MM.1S (cell line): ENCODE measurements at regions not wholly inside any gene's neighbourhood (a gene's known extent, or its start where the extent isn't known, plus 50 kb on each side); places are given as distances from the start of the nearest gene placed in this dataset.

Source experiments
- DNase-seq: peaks from one replicate; pipeline ENCODE4 v3.0.0-alpha.2; 2015
- H2AFZ ChIP-seq: fragments of 300-600 bp; sonication (generic); 2 replicates; pipeline ENCODE4 v1.6.0; 2016; ENCODE audit warnings: antibody characterized with exemption, low read length
- H3F3A ChIP-seq: fragments of 300-600 bp; sonication (generic); 2 replicates; pipeline ENCODE4 v1.6.1; 2016; ENCODE audit warnings: mild to moderate bottlenecking, antibody characterized with exemption, low read length, moderate library complexity, mixed read lengths; ENCODE audit not compliant: insufficient read depth
- H3K27ac ChIP-seq: fragments of 300-600 bp; sonication (generic); 2 replicates; pipeline ENCODE4 v1.5.1; 2016; ENCODE audit warnings: mild to moderate bottlenecking, low read length
- H3K27me3 ChIP-seq: fragments of 300-600 bp; sonication (generic); replicated peaks from 2 replicates; pipeline ENCODE4 v1.6.0; 2016; ENCODE audit warnings: low read length; ENCODE audit not compliant: insufficient read depth
- H3K36me3 ChIP-seq: fragments of 300-600 bp; sonication (generic); replicated peaks from 2 replicates; pipeline ENCODE4 v1.6.1; 2016; ENCODE audit warnings: mild to moderate bottlenecking, low read length, mixed read lengths; ENCODE audit not compliant: insufficient read depth
- H3K4me1 ChIP-seq: fragments of 300-600 bp; sonication (generic); 2 replicates; pipeline ENCODE4 v1.6.1; 2016; ENCODE audit warnings: low read length, mixed read lengths
- H3K4me2 ChIP-seq: fragments of 300-600 bp; sonication (generic); 2 replicates; pipeline ENCODE4 v1.6.0; 2016; ENCODE audit warnings: low read depth, low read length
- H3K4me3 ChIP-seq: fragments of 300-600 bp; sonication (generic); 2 replicates; pipeline ENCODE4 v1.5.1; 2016; ENCODE audit warnings: low read length, mixed read lengths
- H3K79me2 ChIP-seq: fragments of 300-600 bp; sonication (generic); 2 replicates; pipeline ENCODE4 v1.6.1; 2016; ENCODE audit warnings: mixed run types, low read length, mixed read lengths
- H3K9ac ChIP-seq: fragments of 300-600 bp; sonication (generic); 2 replicates; pipeline ENCODE4 v1.6.1; 2016; ENCODE audit warnings: low read length, mixed read lengths
- H3K9me2 ChIP-seq: fragments of 300-600 bp; sonication (generic); replicated peaks from 2 replicates; pipeline ENCODE4 v1.6.1; 2016; ENCODE audit warnings: mild to moderate bottlenecking, low read length, mixed read lengths; ENCODE audit not compliant: insufficient read depth
- H3K9me3 ChIP-seq: fragments of 300-600 bp; sonication (generic); replicated peaks from 2 replicates; pipeline ENCODE4 v1.6.1; 2016; ENCODE audit warnings: mild to moderate bottlenecking, low read length, mixed read lengths; ENCODE audit not compliant: insufficient read depth
- H4K20me1 ChIP-seq: fragments of 300-600 bp; sonication (generic); 2 replicates; pipeline ENCODE4 v1.6.1; 2016; ENCODE audit warnings: mild to moderate bottlenecking, low read length, moderate library complexity, mixed read lengths; ENCODE audit not compliant: insufficient read depth
- CTCF ChIP-seq: fragments of 300-600 bp; sonication (generic); IDR thresholded peaks from 2 replicates; pipeline ENCODE4 v1.5.1; 2016; ENCODE audit warnings: antibody characterized with exemption, low read length, mixed read lengths
- EZH2 ChIP-seq: fragments of 300-600 bp; sonication (generic); optimal IDR thresholded peaks from 2 replicates; pipeline ENCODE3; 2017; ENCODE audit warnings: low read depth, mild to moderate bottlenecking, antibody characterized with exemption, low read length, mixed read lengths
- EZH2phosphoT487 ChIP-seq: fragments of 300-600 bp; sonication (generic); IDR thresholded peaks from 2 replicates; pipeline ENCODE4 v1.6.1; 2018; ENCODE audit warnings: antibody characterized with exemption, low read length

DNA sequence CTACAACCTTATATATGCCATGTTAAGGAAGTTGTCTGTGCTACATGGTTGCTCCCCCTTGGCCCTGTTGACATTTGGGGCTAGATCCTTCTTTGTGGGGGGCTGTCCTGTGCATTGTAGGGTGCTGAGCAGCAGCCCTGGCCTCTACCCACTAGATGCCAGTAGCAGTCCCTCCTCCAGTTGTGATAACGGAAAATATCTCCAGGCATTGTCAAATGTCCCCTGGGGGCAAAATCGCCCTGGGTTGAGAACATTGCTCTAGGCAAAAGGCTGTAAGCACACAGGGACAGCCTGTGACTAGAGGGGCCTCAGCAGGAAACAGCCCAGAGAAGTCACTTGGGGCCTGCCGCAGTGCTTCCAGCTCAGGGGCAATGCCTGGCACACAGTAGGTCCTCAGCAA, 1100.3 kb downstream of the BCL11B start:
- DNase-seq, result no peak
- Histone ChIP-seq H3K4me2 (peak overlapping the region; percentile 50; the same call in 1 of the 2 replicates), H3K36me3 (no peaks in the 10 kb centered on the region), H3K4me3 (no peak overlapping the region), H3F3A (peaks cover 37% of the 10 kb centered on the region), H2AFZ (no peak overlapping the region), H3K4me1 (peaks cover 87% of the 10 kb centered on the region), H3K27ac (peak overlapping the region; percentile 99), H3K9ac (peak overlapping the region; percentile 61; the same call in 1 of the 2 replicates), H3K9me2 (no peaks in the 10 kb centered on the region), H4K20me1 (no peaks in the 10 kb centered on the region), H3K27me3 (no peaks in the 10 kb centered on the region), H3K79me2 (no peaks in the 10 kb centered on the region), H3K9me3 (no peaks in the 10 kb centered on the region)
- TF ChIP-seq EZH2phosphoT487 (no peak), EZH2 (no peak), CTCF (no peak)

DNA sequence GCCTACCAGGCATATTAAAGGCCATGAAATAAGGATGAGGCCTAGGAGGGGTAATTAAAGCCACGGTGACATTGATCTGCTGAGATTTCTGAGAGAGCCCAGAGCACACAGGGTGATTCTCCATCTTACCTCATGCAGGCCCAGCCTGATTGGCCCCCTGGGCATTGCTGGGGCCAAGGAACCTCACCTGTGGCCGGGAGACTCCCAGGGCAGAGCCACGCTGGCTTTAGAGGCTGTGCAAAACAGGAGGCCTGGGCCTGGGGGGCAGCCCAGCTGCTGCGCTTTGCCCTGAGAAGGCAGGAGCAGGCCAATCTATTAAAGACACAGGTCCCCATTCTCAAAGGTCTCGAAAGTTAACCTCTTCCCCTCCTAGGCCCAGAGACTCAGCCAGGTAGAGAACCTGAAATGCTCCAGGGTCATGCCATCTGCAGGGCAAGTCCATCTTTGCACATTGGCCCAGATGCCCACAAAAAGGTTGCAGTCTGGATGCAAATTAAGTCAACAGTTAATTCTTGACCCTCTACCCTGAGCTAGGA, 1099.7 kb downstream of the BCL11B start:
- Histone ChIP-seq H3K4me2 (peak overlapping the region; percentile 50), H3K27me3 (no peaks in the 10 kb centered on the region), H3F3A (peaks cover 37% of the 10 kb centered on the region), H4K20me1 (no peaks in the 10 kb centered on the region), H3K9me2 (no peaks in the 10 kb centered on the region), H3K9me3 (no peaks in the 10 kb centered on the region), H3K79me2 (no peaks in the 10 kb centered on the region), H3K4me1 (peaks cover 82% of the 10 kb centered on the region), H2AFZ (peak overlapping the region; percentile 35; the same call in 1 of the 2 replicates), H3K4me3 (no peak overlapping the region), H3K27ac (peak overlapping the region; percentile 99), H3K9ac (peak overlapping the region; percentile 61; the same call in 1 of the 2 replicates), H3K36me3 (no peaks in the 10 kb centered on the region)
- peak; percentile 63 for DNase-seq
- TF ChIP-seq EZH2phosphoT487 (no peak), CTCF (peak; percentile 14; the same call in 1 of the 2 replicates), EZH2 (no peak)

DNA sequence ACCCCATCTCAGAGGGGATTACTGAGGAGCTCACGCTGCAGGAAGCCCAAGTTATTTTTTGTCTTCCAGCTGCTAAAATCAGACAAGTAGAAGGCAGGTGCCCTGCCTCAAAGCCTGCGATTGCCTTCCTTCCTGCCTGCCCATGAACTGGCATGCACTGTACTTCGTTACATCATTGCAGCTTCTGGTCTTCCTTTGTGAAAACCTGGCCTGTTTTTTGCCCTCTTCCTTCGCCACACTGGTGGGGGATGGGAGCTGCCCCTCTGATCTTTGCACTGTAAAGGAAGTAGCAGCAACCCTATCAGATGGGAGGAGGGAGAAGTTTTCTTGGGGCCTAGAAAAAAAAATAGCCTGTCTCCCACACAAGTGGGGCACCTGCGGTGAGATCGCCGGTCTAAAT, 1098.7 kb downstream of the BCL11B start:
- TF ChIP-seq EZH2phosphoT487 (no peak), EZH2 (no peak), CTCF (no peak)
- Histone ChIP-seq H3F3A (peaks cover 37% of the 10 kb centered on the region), H4K20me1 (no peaks in the 10 kb centered on the region), H3K4me3 (no peak overlapping the region; the same call in 1 of the 2 replicates), H2AFZ (peak overlapping the region; percentile 27; the same call in 1 of the 2 replicates), H3K4me2 (peak overlapping the region; percentile 50), H3K9ac (peak overlapping the region; percentile 61), H3K27ac (peak overlapping the region; percentile 99), H3K9me2 (no peaks in the 10 kb centered on the region), H3K36me3 (no peaks in the 10 kb centered on the region), H3K27me3 (no peaks in the 10 kb centered on the region), H3K4me1 (peaks cover 72% of the 10 kb centered on the region), H3K79me2 (no peaks in the 10 kb centered on the region), H3K9me3 (no peaks in the 10 kb centered on the region)
- peak; percentile 82 for DNase-seq
